GM19328 (cell line): ENCODE measurements at regions not wholly inside any gene's neighbourhood (a gene's known extent, or its start where the extent isn't known, plus 50 kb on each side); places are given as distances from the start of the nearest gene placed in this dataset.

Experiments
- ATAC-seq: cut with Tn5 transposase; IDR thresholded peaks from one replicate; pipeline ENCODE4 v1.9.1; 2021; ENCODE audit warnings: mild to moderate bottlenecking, moderate library complexity; ENCODE audit not compliant: unreplicated experiment

DNA sequence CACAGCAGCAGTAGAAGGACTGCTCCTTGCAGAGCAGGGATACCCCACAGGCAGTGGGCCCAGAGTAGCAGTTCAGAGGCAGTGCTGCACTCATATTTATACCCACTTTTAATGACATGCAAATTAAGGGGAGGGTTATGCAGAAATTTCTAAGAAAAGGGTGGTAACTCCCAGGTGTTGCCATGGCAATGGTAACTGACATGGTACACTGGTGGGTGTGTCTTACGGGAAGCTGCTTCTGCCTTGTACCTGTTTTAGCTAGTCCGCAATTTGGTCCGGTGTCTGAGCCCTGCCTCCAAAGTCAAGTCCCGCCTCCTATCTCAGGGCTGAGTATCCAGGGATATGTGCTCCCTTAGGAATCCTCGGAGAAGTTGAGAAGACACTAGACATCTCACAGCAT, 79.2 kb upstream of the UQCRFS1 start:
- no peak for ATAC-seq

GRCh38 chr19:29292562-29292961, 79.6 kb upstream of the UQCRFS1 start:
- no peak for ATAC-seq

GRCh38 chr19:29293292-29293691, 80.3 kb upstream of the UQCRFS1 start:
- no peak for ATAC-seq

GRCh38 chr19:29293736-29294342, 80.9 kb upstream of the UQCRFS1 start:
- no peak for ATAC-seq

GRCh38 chr19:29294343-29294811, 81.4 kb upstream of the UQCRFS1 start:
- ATAC-seq: no peak

DNA sequence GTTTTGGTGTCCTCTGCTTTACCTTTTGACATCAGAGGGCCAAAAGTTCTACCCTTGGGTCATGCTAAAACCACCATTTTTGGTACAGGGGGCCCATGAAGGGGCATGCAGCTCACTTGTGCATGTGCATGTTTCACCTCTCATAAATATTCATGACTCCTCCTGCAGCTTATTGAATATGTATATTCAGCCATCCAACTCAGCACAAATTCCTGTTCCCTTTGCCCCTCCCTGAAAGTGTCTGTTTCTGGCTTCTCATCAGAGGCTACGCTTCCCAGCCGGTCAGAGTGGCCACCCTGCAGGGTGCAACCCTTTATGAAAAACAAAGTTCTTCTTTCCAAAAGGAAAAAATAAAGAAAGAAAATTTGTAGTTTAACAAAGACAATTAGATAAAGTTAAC, 82.3 kb upstream of the UQCRFS1 start:
- ATAC-seq: no peak

- no peak for ATAC-seq
Observed at GRCh38 chr19:29297381-29297780, 84.4 kb upstream of the UQCRFS1 start.

DNA sequence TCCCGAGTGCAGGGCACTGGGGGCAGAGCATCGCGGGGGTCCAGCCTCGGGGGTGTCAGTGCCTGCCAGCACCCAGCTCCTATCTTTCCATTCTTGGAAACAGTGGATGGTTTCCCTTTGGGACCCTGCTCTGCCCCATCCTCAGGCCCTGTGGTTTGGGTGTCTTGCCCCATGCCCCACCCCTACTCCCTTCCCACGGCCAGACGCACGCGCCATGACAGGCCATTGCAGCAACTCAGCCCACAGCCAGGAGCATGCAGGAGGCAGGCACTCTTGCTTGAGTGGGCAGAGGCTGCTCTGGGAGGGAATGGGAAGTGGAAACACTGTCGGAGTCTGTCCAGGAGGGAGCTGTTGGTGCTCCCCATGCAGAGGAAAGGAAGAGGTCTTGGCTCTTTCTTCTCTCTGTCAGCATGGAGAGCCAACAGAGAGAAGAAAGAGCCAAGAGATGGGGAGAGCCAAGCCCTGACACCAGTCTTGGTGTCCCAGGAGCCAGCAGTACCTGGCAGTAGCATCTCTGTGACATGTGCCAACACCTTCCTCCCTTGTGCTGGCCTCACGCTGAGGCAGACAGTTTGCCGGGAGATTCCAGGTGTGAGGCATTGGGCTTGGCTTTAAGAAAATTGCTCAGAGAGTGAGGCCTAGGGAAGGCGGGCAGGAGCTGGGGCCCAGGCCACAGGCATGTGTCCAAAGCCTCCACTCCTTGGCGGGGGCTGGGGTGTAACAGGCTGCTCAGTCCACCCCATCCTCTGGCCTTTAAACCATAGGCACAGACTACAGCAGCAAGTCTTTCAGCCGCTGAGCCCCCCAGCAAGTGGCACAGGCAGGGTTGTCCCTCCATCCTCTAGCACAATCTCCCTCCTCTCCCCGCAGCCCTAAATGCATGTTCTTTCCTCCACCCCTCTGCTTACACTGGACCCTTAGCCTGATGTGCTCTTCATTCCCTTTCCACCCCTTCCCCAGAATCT, 86.7 kb upstream of the UQCRFS1 start:
- ATAC-seq: no peak

DNA sequence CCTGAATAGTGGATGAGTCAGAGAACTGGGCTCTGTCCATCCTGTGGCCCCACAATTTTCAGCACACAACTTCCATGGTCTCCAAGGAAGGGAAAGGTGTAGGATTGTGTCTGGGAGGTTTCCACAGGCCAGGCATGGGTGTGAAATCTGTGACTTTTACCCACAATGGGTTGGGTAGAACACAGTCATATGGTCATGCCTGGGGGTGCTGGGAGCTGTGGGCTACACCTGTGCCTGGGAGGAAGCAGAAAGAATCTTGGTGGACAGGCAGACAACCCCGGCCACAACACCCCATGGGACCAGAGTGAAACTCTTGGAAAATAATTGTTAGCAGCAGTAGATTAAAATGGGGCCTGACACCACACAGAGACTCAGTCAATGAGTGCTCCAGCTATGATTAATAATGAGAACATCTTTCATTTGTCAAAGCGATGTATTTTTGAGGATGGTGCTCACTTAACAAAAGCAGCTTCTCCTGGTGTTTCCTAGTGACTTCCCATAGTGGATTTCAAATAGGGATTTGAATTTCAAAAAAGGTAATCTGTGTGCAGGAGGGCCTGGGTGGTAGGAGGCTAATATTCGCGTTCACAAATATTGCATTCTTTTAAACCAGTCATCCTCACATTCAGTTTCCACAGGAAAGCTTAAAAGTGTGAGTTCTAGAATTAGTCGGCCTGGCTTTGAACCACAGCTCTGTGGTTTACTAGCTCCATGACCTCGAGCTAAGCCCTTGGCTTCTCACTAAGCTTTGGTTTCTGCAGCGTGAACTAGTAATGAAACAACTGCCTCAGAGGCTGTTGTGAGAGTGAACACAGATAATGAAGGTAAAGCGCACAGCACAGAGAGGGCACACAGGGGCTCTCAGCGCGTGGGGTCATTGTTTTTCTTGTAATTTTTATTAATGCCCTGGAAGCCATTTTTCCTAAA, 89.3 kb upstream of the UQCRFS1 start:
- ATAC-seq: no peak

GRCh38 chr19:29303069-29303718, 90.2 kb upstream of the UQCRFS1 start:
- ATAC-seq: no peak

DNA sequence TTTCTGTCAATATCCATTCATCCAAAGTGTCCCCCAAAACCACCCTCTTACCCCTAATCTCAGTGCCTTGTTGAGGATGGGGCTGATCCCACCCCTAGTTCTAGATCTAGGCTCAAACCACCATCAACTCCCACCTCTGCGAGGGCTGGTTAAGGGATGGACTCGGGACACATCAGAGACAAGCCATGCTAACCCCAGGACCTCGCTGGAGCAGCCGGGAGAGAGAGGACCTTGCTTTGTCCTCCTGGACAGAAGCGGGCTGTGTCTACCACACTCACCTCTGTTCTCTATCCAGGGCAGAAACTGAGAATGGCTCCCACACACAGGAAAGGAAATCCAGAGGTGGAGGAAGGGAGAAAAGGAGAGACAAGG, 90.8 kb upstream of the UQCRFS1 start:
- no peak for ATAC-seq

DNA sequence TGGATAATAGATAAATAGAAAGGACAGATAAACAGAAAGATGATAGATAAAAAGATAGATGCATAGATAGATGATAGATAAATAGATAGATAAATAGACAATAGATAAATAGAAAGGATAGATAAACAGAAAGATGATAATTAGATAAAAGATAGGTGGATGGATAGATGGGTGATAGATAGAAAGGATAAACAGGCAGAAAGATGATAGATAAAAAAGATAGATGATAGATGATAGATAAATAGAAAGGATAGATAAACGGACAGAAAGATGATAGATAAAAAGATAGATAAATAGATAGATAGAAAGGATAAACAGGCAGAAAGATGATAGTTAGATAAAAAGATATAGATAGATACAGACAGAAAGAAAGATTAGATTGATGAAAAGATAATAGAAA, 92.3 kb upstream of the UQCRFS1 start:
- no peak for ATAC-seq

GRCh38 chr19:29308977-29309590, 96.1 kb upstream of the UQCRFS1 start:
- no peak for ATAC-seq

- no peak for ATAC-seq
Observed at GRCh38 chr19:29309637-29310036, 96.7 kb upstream of the UQCRFS1 start.

GRCh38 chr19:29311191-29311790, 98.3 kb upstream of the UQCRFS1 start:
- ATAC-seq: no peak

DNA sequence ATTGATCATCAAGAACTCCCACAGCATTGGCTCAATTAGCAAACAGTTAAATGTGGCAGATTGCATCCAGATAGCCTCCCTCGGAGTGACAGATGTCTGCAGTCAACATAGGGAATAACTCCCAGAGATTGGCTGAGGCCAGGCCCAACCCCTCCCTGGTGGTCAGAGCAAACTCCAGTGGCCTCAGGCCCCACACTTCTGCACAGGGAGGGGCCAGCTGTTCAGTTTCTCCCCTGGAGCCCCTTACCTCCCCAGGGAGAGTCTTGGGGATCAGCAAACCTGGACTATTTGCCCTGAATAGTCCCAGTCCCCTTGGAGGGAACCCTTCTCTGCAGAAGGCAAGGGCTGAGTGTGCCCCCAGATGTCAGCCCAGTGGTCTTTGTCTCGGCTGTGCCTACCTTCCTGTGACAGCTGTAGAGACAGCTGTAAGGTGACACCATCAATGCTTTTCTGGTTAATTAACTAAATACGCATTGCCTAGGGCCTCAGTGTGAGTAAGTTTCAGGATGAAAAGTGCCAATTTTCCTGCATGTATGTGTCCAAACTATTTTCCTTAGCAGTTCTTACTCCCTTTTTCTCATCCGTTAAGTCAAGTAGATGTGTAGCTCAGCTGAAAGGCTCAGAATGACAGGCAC, 102.7 kb upstream of the UQCRFS1 start:
- ATAC-seq: no peak

DNA sequence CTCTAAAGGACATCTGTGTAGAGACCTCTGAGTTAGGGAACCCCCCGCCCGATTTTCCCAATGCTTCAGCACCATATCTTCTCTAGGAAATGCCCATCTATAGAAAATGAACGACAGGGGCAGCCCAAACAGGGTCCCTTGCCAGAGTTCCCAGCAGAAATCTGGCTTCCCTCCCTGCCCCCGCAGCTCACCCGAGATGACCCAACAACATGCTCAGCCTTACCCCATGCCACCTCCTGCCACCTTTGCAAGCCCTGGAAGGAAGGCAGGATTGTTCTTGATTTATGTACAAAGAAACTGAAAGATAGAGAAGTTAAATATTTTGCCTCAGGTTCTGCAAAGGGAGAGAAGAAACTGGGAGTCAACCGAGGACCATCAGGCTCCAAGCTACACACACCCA, 105.6 kb upstream of the UQCRFS1 start:
- ATAC-seq: no peak

GRCh38 chr19:29320086-29320485, 107.1 kb upstream of the UQCRFS1 start:
- ATAC-seq: no peak

- ATAC-seq: no peak
Observed at GRCh38 chr19:29320618-29321017, 107.7 kb upstream of the UQCRFS1 start.
